Stomach (tissue), 8 donors: ENCODE measurements at regions not wholly inside any gene's neighbourhood (a gene's known extent, or its start where the extent isn't known, plus 50 kb on each side); places are given as distances from the start of the nearest gene placed in this dataset.

ENCODE experiments used
- DNase-seq, 2 donors: peaks; one replicate each; pipeline versions ENCODE4 v3.0.0 to v3.0.0-alpha.2; 2013 to 2019
- H3K27ac ChIP-seq, 5 donors: fragments of 200-600 bp in 4 of 5; sonication (generic) in 4 of 5; one replicate each; pipeline ENCODE4 v1.5.1; 2013 to 2019; ENCODE audit warnings: mild to moderate bottlenecking in 1 of 5, moderate library complexity in 1 of 5
- H3K27me3 ChIP-seq, 3 donors: fragments of 200-600 bp; sonication (generic); one replicate each; pipeline ENCODE4 v1.5.1; 2017 to 2019; ENCODE audit warnings: mixed run types in 1 of 3
- H3K36me3 ChIP-seq, 4 donors: fragments of 200-600 bp; sonication (generic); 1 replicate in 3 of 4; 2 replicates in 1 of 4; pipeline ENCODE4 v1.5.1; 2016 to 2019
- H3K4me1 ChIP-seq, 4 donors: fragments of 200-600 bp; sonication (generic); one replicate each; pipeline ENCODE4 v1.5.1; 2016 to 2019
- H3K4me3 ChIP-seq, 4 donors: fragments of 200-600 bp; sonication (generic) in 3 of 4; one replicate each; pipeline ENCODE4 v1.5.1; 2016 to 2019; ENCODE audit warnings: mild to moderate bottlenecking in 1 of 4
- H3K9me3 ChIP-seq, 4 donors: fragments of 200-600 bp; sonication (generic); one replicate each; pipeline ENCODE4 v1.5.1; 2016 to 2019
- EP300 ChIP-seq: sonication (generic); formaldehyde crosslinking; IDR thresholded peaks from one replicate; pipeline ENCODE4 v1.6.1; 2017; ENCODE audit warnings: antibody characterized with exemption
- POLR2A ChIP-seq, 4 donors: fragments of 450-650 bp; IDR thresholded peaks; one replicate each; pipeline ENCODE4 v1.6.1; 2016; ENCODE audit warnings: antibody characterized with exemption in 4 of 4, control low read depth in 2 of 4, mild to moderate bottlenecking in 1 of 4, moderate library complexity in 1 of 4
- POLR2AphosphoS5 ChIP-seq, 3 donors: sonication (generic); formaldehyde crosslinking; IDR thresholded peaks; one replicate each; pipeline ENCODE4 v1.6.1; 2016; ENCODE audit warnings: antibody characterized with exemption in 3 of 3
- WGBS, 5 donors: extraction: QIAGEN DNeasy Blood & Tissue Kit in 3 of 5; methylation state at CpG; one replicate each; pipeline versions ENCODE4 v1.1.5 to v1.1.7; 2013 to 2018; 5-methylcytosine and 5-hydroxymethylcytosine counted together
- intact Hi-C: fragments of 100-400 bp; cut with DNase I; formaldehyde crosslinking; loops from one replicate; pipeline ENCODE4 v1.15.1; 2023; ENCODE audit warnings: low total_unique reads
- TF ChIP-seq, protein P1 (sequence below), 7 experiments: fragments of 450-650 bp in 4 of 7; fragments of 200-600 bp in 3 of 7; sonication (generic) in 3 of 7; IDR thresholded peaks; one replicate each; pipeline ENCODE4 v1.5.1; 2016 to 2019; ENCODE audit warnings: antibody characterized with exemption in 7 of 7, control low read depth in 2 of 7, mild to moderate bottlenecking in 1 of 7
- donor health status: healthy with polysubstance abuse.
- donor health status: Bipolar disorder and iron deficiency.
- donor health status: healthy.

DNA sequence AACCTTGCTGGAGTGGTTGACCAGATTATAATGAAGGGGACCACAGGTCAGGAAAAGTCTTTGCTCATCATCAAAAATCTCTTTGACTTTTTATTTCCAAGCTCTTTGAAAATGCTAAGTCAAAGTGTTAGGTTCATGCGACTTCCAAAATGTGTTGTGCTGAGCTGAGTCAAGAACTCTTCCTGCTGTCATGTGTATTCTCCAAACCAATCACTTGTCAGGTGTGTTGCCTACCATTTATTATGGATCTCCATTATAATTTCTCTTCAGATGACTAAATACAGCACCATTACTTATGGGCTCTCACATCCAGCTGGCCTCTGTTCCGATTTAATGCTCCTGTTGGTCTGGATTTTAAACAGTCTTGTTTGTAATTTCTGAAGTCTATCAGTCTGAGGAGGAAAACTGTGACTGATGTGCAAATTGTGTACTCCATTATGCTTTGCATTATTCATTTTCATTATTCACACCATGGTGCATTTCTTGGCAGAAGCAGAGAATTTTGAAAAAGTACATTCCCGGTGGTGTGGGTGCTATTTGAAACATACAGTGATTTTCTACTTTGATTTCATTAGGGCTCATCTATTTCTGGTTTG, 562.5 kb downstream of the LMO7 start:
- 82 to 92% (median 87%) methylated on average over 3 of the region's 3 CpGs for WGBS, 5 donors
- Histone ChIP-seq H3K27ac (no peak overlapping the region), H3K4me3 (no peak overlapping the region), H3K9me3 (no peaks in the 10 kb centered on the region), H3K27me3 (no peaks in the 10 kb centered on the region), H3K4me1 (no peaks in the 10 kb centered on the region), H3K36me3 (no peaks in the 10 kb centered on the region)
- DNase-seq: no peak
- TF ChIP-seq POLR2A (IDR thresholded peaks at IDR 0.05) (no peak), POLR2AphosphoS5 (IDR thresholded peaks at IDR 0.05) (no peak), EP300 (no peak)
- TF ChIP-seq, protein P1, sequence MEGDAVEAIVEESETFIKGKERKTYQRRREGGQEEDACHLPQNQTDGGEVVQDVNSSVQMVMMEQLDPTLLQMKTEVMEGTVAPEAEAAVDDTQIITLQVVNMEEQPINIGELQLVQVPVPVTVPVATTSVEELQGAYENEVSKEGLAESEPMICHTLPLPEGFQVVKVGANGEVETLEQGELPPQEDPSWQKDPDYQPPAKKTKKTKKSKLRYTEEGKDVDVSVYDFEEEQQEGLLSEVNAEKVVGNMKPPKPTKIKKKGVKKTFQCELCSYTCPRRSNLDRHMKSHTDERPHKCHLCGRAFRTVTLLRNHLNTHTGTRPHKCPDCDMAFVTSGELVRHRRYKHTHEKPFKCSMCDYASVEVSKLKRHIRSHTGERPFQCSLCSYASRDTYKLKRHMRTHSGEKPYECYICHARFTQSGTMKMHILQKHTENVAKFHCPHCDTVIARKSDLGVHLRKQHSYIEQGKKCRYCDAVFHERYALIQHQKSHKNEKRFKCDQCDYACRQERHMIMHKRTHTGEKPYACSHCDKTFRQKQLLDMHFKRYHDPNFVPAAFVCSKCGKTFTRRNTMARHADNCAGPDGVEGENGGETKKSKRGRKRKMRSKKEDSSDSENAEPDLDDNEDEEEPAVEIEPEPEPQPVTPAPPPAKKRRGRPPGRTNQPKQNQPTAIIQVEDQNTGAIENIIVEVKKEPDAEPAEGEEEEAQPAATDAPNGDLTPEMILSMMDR (IDR thresholded peaks at IDR 0.05): no peak
- intact Hi-C loops: no loop called here

DNA sequence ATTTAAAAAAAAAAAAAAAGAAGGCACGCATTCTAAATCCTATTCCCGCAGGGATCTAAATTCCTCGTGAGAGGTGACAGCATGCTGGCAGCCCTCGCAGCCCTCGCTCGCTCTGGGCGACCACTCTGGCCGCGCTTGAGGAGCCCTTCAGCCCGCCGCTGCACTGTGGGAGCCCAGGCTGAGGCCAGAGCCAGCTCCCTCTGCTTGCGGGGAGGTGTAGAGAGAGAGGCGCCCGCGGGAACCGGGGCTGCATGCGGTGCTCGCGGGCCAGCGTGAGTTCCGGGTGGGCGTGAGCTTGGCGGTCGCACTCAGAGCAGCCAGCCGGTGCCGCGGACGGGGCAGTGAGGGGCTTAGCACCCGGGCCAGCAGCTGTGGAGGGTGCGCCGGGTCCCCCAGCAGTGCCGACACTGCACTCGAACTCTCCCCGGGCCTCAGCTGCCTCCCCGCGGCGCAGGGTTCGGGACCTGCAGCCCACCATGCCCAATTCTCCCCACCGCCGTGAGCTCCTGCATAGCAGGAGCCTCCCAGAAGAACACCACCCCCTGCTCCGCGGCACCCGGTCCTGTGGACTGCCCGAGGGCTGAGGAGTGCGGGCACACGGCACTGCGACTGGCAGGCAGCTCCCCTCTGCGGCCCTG, 553.9 kb downstream of the LMO7 start:
- H3K36me3 ChIP-seq: no peaks in the 10 kb centered on the region
- no peak for DNase-seq
- no peaks in the 10 kb centered on the region for H3K27me3 ChIP-seq
- H3K4me3 ChIP-seq: no peak overlapping the region
- 88 to 93% (median 92%) methylated on average over 36 to 48 of the region's 48 CpGs for WGBS, 5 donors
- H3K9me3 ChIP-seq: peaks cover 0 to 7% (median 0%) of the 10 kb centered on the region in 4 donors
- no peak for TF ChIP-seq POLR2AphosphoS5 (IDR thresholded peaks at IDR 0.05)
- no peak for TF ChIP-seq POLR2A (IDR thresholded peaks at IDR 0.05)
- no peak for TF ChIP-seq EP300
- TF ChIP-seq, protein P1 (IDR thresholded peaks at IDR 0.05): no peak
- no peaks in the 10 kb centered on the region for H3K4me1 ChIP-seq
- intact Hi-C loops: no loop called here
- no peak overlapping the region for H3K27ac ChIP-seq

GRCh38 chr13:76175961-76176725, 540.0 kb downstream of the LMO7 start:
- no peaks in the 10 kb centered on the region for H3K4me1 ChIP-seq
- no peak overlapping the region for H3K4me3 ChIP-seq
- WGBS, 5 donors: 85 to 88% (median 88%) methylated on average over 5 of the region's 5 CpGs
- H3K27ac ChIP-seq: no peak overlapping the region
- no peak for DNase-seq
- H3K9me3 ChIP-seq: no peaks in the 10 kb centered on the region
- no peak for TF ChIP-seq POLR2A (IDR thresholded peaks at IDR 0.05)
- no peak for TF ChIP-seq EP300
- TF ChIP-seq, protein P1 (IDR thresholded peaks at IDR 0.05): no peak
- TF ChIP-seq POLR2AphosphoS5 (IDR thresholded peaks at IDR 0.05): no peak
- H3K36me3 ChIP-seq: no peaks in the 10 kb centered on the region
- intact Hi-C loops: no loop called here
- no peaks in the 10 kb centered on the region for H3K27me3 ChIP-seq

- H3K4me3 ChIP-seq: no peak overlapping the region
- 68 to 94% (median 82%) methylated on average over 3 of the region's 3 CpGs for WGBS, 5 donors
- no peak for TF ChIP-seq EP300
- TF ChIP-seq POLR2A (IDR thresholded peaks at IDR 0.05): no peak
- TF ChIP-seq, protein P1 (IDR thresholded peaks at IDR 0.05): no peak
- no peak for TF ChIP-seq POLR2AphosphoS5 (IDR thresholded peaks at IDR 0.05)
- H3K27me3 ChIP-seq: no peaks in the 10 kb centered on the region
- no peaks in the 10 kb centered on the region for H3K4me1 ChIP-seq
- intact Hi-C loops: no loop called here
- no peak for DNase-seq
- no peak overlapping the region for H3K27ac ChIP-seq
- H3K36me3 ChIP-seq: no peaks in the 10 kb centered on the region
- peaks cover 0 to 5% (median 0%) of the 10 kb centered on the region in 4 donors for H3K9me3 ChIP-seq
Observed at GRCh38 chr13:76168661-76169060, 532.5 kb downstream of the LMO7 start.
